SH-SY5Y (cell line): ENCODE measurements at regions not wholly inside any gene's neighbourhood (a gene's known extent, or its start where the extent isn't known, plus 50 kb on each side); places are given as distances from the start of the nearest gene placed in this dataset.

ENCODE experiments used
- GATA2 ChIP-seq: IDR thresholded peaks from 2 replicates; pipeline ENCODE4 v1.6.1; 2011; ENCODE audit warnings: mild to moderate bottlenecking, low read depth, low read length
- GATA3 ChIP-seq: IDR thresholded peaks from 2 replicates; pipeline ENCODE4 v1.6.1; 2011; ENCODE audit warnings: low read depth, mild to moderate bottlenecking, low read length, moderate library complexity

- no peak for TF ChIP-seq GATA2
- TF ChIP-seq GATA3 = no peak
Observed at GRCh38 chr11:56845121-56845732, 96.7 kb upstream of the OR9G4 start.
